ENCODE measurements at regions not wholly inside any gene's neighbourhood (a gene's known extent, or its start where the extent isn't known, plus 50 kb on each side); places are given as distances from the start of the nearest gene placed in this dataset.

- Histone ChIP-seq H2BK15ac (ENCODE audit: low read depth, low read length) (no peak overlapping the region), H3K27me3 (ENCODE audit: insufficient read depth, low read length) (no peaks in the 10 kb centered on the region), H3K9ac (ENCODE audit: extremely low read depth, insufficient read length, low read length) (no peak overlapping the region), H3K56ac (ENCODE audit: insufficient read length, low read depth, low read length) (no peak overlapping the region), H2BK120ac (ENCODE audit: low read depth, low read length, poor library complexity, severe bottlenecking) (no peak overlapping the region), H3K9me3 (ENCODE audit: control insufficient read depth, low read depth, low read length) (no peaks in the 10 kb centered on the region), H4K91ac (ENCODE audit: insufficient read length, low read depth, low read length) (no peak overlapping the region), H3T11ph (ENCODE audit: low read length) (no peak overlapping the region), H4K20me1 (ENCODE audit: control insufficient read depth, insufficient read depth, insufficient read length) (no peaks in the 10 kb centered on the region), H3K27ac (ENCODE audit: insufficient read length, low read depth, low read length) (no peak overlapping the region), H2BK5ac (ENCODE audit: insufficient read length, low read length) (no peak overlapping the region), H2BK12ac (ENCODE audit: insufficient read length, low read depth, low read length) (no peak overlapping the region), H2AK5ac (ENCODE audit: insufficient read length, low read length) (no peak overlapping the region), H3K14ac (ENCODE audit: insufficient read depth, low read length) (no peak overlapping the region), H3K4ac (ENCODE audit: low read depth, low read length) (no peak overlapping the region), H3K4me1 (ENCODE audit: insufficient read depth, low read length) (no peaks in the 10 kb centered on the region), H3K79me2 (ENCODE audit: insufficient read depth, low read length) (no peaks in the 10 kb centered on the region), H3K79me1 (ENCODE audit: insufficient read depth, low read depth, low read length, poor library complexity, severe bottlenecking) (no peaks in the 10 kb centered on the region), H4K5ac (ENCODE audit: insufficient read length, low read depth, low read length) (no peak overlapping the region), H3K23ac (ENCODE audit: insufficient read length, low read depth, low read length) (no peak overlapping the region), H3K18ac (ENCODE audit: insufficient read length, low read depth, low read length) (no peak overlapping the region), H4K8ac (replicated peaks; ENCODE audit: insufficient read length, low read depth, low read length) (no peak overlapping the region), H2BK20ac (ENCODE audit: low read depth, low read length, poor library complexity, severe bottlenecking) (no peak overlapping the region), H3K23me2 (ENCODE audit: insufficient read length, low read depth, low read length, poor library complexity, severe bottlenecking) (no peaks in the 10 kb centered on the region), H2AFZ (ENCODE audit: low read length) (no peak overlapping the region), H3K4me2 (ENCODE audit: insufficient read depth, insufficient read length, low read length) (no peak overlapping the region)
- H3K27ac Mint-ChIP-seq: no peak overlapping the region
- DNase-seq: no peak
- peaks cover 4 to 5% of the 10 kb centered on the region in 2 experiments; a peak in 2 of 4 replicates for H3K4me1 Mint-ChIP-seq
- peaks cover 5% of the 10 kb centered on the region for H3K27me3 Mint-ChIP-seq (ENCODE audit: low read depth)
- WGBS (ENCODE audit: extremely low coverage, insufficient read length, low lambda C conversion rate): no CpG with 5 or more reads among the region's 2 CpGs
- no peaks in the 10 kb centered on the region; a peak in 1 of 7 replicates for H3K36me3 Mint-ChIP-seq (ENCODE audit: insufficient read depth in 1 of 3, low read depth in 3 of 3)
- no peak for TF ChIP-seq CTCF (conservative IDR thresholded peaks at IDR 0.05)
- H3K9me3 Mint-ChIP-seq: no peaks in the 10 kb centered on the region
- no peak overlapping the region for H3K4me3 Mint-ChIP-seq
These were observed 139.9 kb downstream of the ZNF518B start for GRCh38 chr4:10317345-10317744.
